CD4-positive, alpha-beta T cell (primary cell): ENCODE measurements at regions not wholly inside any gene's neighbourhood (a gene's known extent, or its start where the extent isn't known, plus 50 kb on each side); places are given as distances from the start of the nearest gene placed in this dataset.

Experiments used
- ATAC-seq: fragments of 200-7000 bp; cut with Tn5 transposase; one replicate; pipeline ENCODE4 v1.10.0; 2022; ENCODE audit warnings: mild to moderate bottlenecking; ENCODE audit not compliant: poor library complexity
- CTCF ChIA-PET: fragments of 350-600 bp; sonication (Branson Sonifier 250); formaldehyde crosslinking; loops from one replicate; lab custom pipeline; 2021; ENCODE audit warnings: antibody characterized with exemption, inconsistent platforms; lab: Charles Lee
- POLR2A ChIA-PET: fragments of 350-600 bp; sonication (Branson Sonifier 250); formaldehyde crosslinking; loops from one replicate; lab custom pipeline; 2021; ENCODE audit warnings: antibody characterized with exemption, inconsistent platforms; lab: Charles Lee
- DNase-seq, 14 experiments: peaks; one replicate each; pipeline ENCODE4 v3.0.0-alpha.2; 2013 to 2020; ENCODE audit warnings: mixed read lengths in 2 of 14
- H3K27ac ChIP-seq, 2 donors: one replicate each; pipeline versions ENCODE4 v1.5.1 to v1.7.0; 2013; ENCODE audit warnings: low read length in 2 of 2, low read depth in 1 of 2, mild to moderate bottlenecking in 1 of 2
- H3K27me3 ChIP-seq, 2 experiments: 1 replicate in 1 of 2; 2 replicates in 1 of 2; pipeline versions ENCODE4 v1.6.1 to v1.7.0; 2013; ENCODE audit warnings: low read length in 2 of 2, control low read depth in 1 of 2, mild to moderate bottlenecking in 1 of 2, moderate library complexity in 1 of 2; ENCODE audit not compliant: insufficient read depth in 2 of 2, control insufficient read depth in 1 of 2
- H3K36me3 ChIP-seq: one replicate; pipeline ENCODE4 v1.6.1; 2013; ENCODE audit warnings: low read length, control low read depth; ENCODE audit not compliant: insufficient read depth
- H3K4me1 ChIP-seq: one replicate; pipeline ENCODE4 v1.6.1; 2013; ENCODE audit warnings: low read length, control low read depth; ENCODE audit not compliant: insufficient read depth
- H3K4me3 ChIP-seq: one replicate; pipeline ENCODE4 v1.5.1; 2013; ENCODE audit warnings: mild to moderate bottlenecking, low read length, moderate library complexity
- H3K9me3 ChIP-seq, 2 experiments: 1 replicate in 1 of 2; 2 replicates in 1 of 2; pipeline versions ENCODE4 v1.6.1 to v1.7.0; 2013; ENCODE audit warnings: low read length in 2 of 2, mild to moderate bottlenecking in 2 of 2, control low read depth in 1 of 2, moderate library complexity in 1 of 2; ENCODE audit not compliant: control insufficient read depth in 1 of 2, insufficient read depth in 1 of 2
- H3K27ac Mint-ChIP-seq: one replicate; pipeline ENCODE4 v1.8.0; 2020; ENCODE audit warnings: mixed read lengths
- H3K27me3 Mint-ChIP-seq: one replicate; pipeline ENCODE4 v1.8.0; 2021; ENCODE audit warnings: mixed read lengths
- H3K36me3 Mint-ChIP-seq: one replicate; pipeline ENCODE4 v1.8.0; 2021; ENCODE audit warnings: low read depth, mixed read lengths
- H3K4me1 Mint-ChIP-seq: one replicate; pipeline ENCODE4 v1.8.0; 2021; ENCODE audit warnings: low read depth, mixed read lengths
- H3K4me3 Mint-ChIP-seq: one replicate; pipeline ENCODE4 v1.8.0; 2020; ENCODE audit warnings: mild to moderate bottlenecking, mixed read lengths
- H3K9me3 Mint-ChIP-seq: one replicate; pipeline ENCODE4 v1.8.0; 2020; ENCODE audit warnings: mixed read lengths
- intact Hi-C, 2 experiments: fragments of 100-400 bp; cut with DNase I in 1 of 2; cut with micrococcal nuclease in 1 of 2; formaldehyde crosslinking; loops; one replicate each; pipeline versions ENCODE4 v1.15.1 to v1.9.0; 2023 to 2025; cut with DNase I, micrococcal nuclease
- TF ChIP-seq, protein P1 (sequence below): fragments of 200-600 bp; IDR thresholded peaks from one replicate; pipeline ENCODE4 v1.8.0; 2022; ENCODE audit warnings: antibody characterized with exemption, mild to moderate bottlenecking

DNA sequence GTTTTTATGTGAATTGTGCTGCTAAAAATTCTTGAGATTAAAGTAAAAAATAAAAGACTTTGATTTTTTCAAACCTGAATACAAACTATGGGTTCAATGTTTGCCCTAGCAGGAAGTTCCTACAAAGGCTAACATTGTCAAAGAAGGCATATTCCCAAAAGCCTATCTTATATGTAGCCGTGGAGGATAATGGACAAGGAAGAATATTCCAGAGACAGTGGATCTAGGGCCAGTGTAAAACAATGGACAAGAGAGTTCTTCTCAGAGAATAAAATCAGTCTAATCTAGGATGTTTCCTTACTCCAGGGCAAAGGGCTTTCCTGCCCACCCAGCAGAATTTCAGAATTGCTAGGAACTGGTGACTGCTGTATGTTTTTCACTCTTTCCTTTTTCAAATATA lies 359.2 kb upstream of the ATP2B1 start:
- no peaks in the 10 kb centered on the region for H3K27me3 Mint-ChIP-seq
- ATAC-seq, result no peak
- TF ChIP-seq, protein P1, sequence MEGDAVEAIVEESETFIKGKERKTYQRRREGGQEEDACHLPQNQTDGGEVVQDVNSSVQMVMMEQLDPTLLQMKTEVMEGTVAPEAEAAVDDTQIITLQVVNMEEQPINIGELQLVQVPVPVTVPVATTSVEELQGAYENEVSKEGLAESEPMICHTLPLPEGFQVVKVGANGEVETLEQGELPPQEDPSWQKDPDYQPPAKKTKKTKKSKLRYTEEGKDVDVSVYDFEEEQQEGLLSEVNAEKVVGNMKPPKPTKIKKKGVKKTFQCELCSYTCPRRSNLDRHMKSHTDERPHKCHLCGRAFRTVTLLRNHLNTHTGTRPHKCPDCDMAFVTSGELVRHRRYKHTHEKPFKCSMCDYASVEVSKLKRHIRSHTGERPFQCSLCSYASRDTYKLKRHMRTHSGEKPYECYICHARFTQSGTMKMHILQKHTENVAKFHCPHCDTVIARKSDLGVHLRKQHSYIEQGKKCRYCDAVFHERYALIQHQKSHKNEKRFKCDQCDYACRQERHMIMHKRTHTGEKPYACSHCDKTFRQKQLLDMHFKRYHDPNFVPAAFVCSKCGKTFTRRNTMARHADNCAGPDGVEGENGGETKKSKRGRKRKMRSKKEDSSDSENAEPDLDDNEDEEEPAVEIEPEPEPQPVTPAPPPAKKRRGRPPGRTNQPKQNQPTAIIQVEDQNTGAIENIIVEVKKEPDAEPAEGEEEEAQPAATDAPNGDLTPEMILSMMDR, result no peak
- H3K27me3 ChIP-seq, result no peaks in the 10 kb centered on the region
- CTCF ChIA-PET, result no interaction called here
- no peaks in the 10 kb centered on the region for H3K36me3 ChIP-seq
- H3K9me3 ChIP-seq, result no peaks in the 10 kb centered on the region
- H3K4me3 Mint-ChIP-seq, result no peak overlapping the region
- H3K9me3 Mint-ChIP-seq, result no peaks in the 10 kb centered on the region
- no peak overlapping the region for H3K27ac ChIP-seq
- no peaks in the 10 kb centered on the region for H3K4me1 Mint-ChIP-seq
- no peak overlapping the region for H3K27ac Mint-ChIP-seq
- intact Hi-C loops, result no loop called here
- no peaks in the 10 kb centered on the region for H3K4me1 ChIP-seq
- DNase-seq, result no peak
- H3K4me3 ChIP-seq, result no peak overlapping the region
- POLR2A ChIA-PET, result no interaction called here
- no peaks in the 10 kb centered on the region for H3K36me3 Mint-ChIP-seq

DNA sequence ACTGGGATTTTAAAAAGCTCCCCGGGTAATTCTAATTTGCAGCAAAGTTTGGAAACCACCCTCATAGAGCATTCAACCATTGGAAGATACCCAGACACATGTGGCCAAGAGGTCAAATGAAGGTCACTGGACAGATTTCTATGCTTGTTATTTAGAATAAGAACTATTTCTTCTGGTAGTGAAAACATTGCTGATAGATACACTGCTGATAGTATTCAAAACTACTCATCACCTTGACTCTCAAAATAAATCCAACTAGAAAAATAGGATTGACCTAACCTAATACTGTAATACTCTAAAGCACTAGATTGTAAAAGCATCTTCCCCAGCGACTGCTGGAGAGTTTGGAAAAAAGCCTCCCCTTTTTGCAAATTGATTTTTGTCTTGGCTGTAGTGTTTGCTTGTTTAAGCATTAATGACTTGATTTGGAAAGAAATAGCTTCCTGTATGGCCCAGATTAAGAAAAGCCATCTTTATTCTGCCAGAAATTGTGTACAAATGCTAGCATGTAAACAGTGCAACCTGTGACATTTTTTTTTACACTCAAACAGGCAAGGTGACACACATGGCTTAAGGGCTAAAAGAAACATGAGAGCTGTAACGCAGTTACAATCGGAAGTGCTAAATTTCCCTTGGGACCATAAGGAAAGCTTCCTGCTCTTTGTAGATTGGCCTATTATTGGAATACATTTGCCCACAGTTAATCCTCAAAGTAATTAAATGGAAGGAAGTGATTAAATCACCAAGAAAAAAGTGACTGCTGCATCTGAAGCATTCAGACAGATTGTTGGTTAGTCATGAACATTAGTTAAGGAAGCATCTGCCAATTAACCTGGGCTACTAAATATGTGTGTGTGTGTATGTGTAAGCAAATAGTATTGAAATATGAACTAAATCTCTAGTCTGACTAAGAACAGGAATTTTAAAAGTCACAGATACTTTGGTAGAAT lies 356.5 kb upstream of the ATP2B1 start:
- TF ChIP-seq, protein P1, result no peak
- no peak overlapping the region for H3K4me3 ChIP-seq
- no peak for ATAC-seq
- no peaks in the 10 kb centered on the region for H3K36me3 Mint-ChIP-seq
- no peaks in the 10 kb centered on the region for H3K27me3 ChIP-seq
- no peaks in the 10 kb centered on the region for H3K9me3 Mint-ChIP-seq
- ChIA-PET POLR2A (no interaction called here), CTCF (no interaction called here)
- H3K9me3 ChIP-seq, result no peaks in the 10 kb centered on the region
- no peaks in the 10 kb centered on the region for H3K27me3 Mint-ChIP-seq
- no peaks in the 10 kb centered on the region for H3K4me1 Mint-ChIP-seq
- H3K27ac Mint-ChIP-seq, result no peak overlapping the region
- H3K4me3 Mint-ChIP-seq, result no peak overlapping the region
- no peaks in the 10 kb centered on the region for H3K4me1 ChIP-seq
- H3K36me3 ChIP-seq, result no peaks in the 10 kb centered on the region
- intact Hi-C loops, result no loop called here
- DNase-seq, result no peak
- H3K27ac ChIP-seq, result no peak overlapping the region

DNA sequence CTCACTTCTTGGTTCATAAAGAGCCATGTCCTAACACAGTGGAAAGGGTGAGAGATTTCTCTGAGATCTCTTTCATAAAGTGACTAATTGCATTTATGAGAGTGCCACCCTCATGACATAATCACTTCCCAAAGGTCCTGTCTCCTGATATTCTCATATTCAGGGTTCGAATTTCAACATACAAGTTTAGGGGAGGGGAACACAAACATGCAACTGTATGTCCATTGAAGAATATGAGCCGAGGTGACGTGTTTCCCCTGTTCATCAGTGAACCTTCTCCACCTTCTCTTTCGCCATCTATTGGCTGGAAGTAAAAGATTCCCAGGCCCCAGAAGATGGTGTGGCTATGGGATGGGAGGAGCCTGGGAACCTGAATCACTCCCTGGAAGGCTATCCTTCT lies 354.2 kb upstream of the ATP2B1 start:
- TF ChIP-seq, protein P1, result no peak
- CTCF ChIA-PET, result no interaction called here
- ATAC-seq (no peak), DNase-seq (no peak)
- Mint-ChIP-seq H3K4me1 (no peaks in the 10 kb centered on the region), H3K27me3 (no peaks in the 10 kb centered on the region), H3K4me3 (no peak overlapping the region), H3K27ac (no peak overlapping the region), H3K36me3 (no peaks in the 10 kb centered on the region), H3K9me3 (no peaks in the 10 kb centered on the region)
- H3K4me1 ChIP-seq, result no peaks in the 10 kb centered on the region
- no peak overlapping the region for H3K4me3 ChIP-seq
- no peak overlapping the region for H3K27ac ChIP-seq
- no peaks in the 10 kb centered on the region for H3K27me3 ChIP-seq
- H3K9me3 ChIP-seq, result no peaks in the 10 kb centered on the region
- POLR2A ChIA-PET, result no interaction called here
- intact Hi-C loops, result no loop called here
- no peaks in the 10 kb centered on the region for H3K36me3 ChIP-seq
